Adrenal gland (tissue), 5 donors: ENCODE measurements at regions not wholly inside any gene's neighbourhood (a gene's known extent, or its start where the extent isn't known, plus 50 kb on each side); places are given as distances from the start of the nearest gene placed in this dataset.

ENCODE experiments used
- POLR2A ChIP-seq, 2 donors: fragments of 450-650 bp; IDR thresholded peaks; one replicate each; pipeline ENCODE4 v1.6.1; 2017; ENCODE audit warnings: antibody characterized with exemption in 2 of 2, mild to moderate bottlenecking in 2 of 2, moderate library complexity in 1 of 2
- TF ChIP-seq, protein P1 (sequence below), 6 experiments: fragments of 450-650 bp in 4 of 6; fragments of 200-600 bp in 2 of 6; sonication (generic) in 1 of 6; IDR thresholded peaks; 1 replicate in 5 of 6; 2 replicates in 1 of 6; pipeline versions ENCODE4 v1.5.1 to v1.8.0; 2016 to 2021; ENCODE audit warnings: antibody characterized with exemption in 6 of 6, mild to moderate bottlenecking in 2 of 6, moderate library complexity in 1 of 6
- donor health status: DM: no; HTN: no; CAD: no.

DNA sequence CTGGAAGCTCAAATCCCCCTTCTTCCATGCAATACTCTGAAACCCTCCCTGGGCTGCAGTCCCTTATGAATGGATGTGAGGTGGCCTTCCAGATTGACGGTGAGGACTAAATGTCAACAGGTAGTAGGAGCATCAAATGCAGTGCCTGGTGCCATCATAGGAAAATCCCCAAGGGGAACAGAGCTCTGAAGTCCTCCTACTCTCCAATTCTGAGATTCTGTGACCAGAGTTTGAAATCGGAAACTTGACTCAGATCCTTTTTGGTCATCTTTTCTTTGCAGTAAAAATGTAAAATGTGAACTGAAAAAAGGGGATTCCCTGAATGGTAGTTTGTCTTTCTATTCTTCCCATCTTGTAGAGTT lies 68.8 kb upstream of the TJP1 start:
- TF ChIP-seq, protein P1, sequence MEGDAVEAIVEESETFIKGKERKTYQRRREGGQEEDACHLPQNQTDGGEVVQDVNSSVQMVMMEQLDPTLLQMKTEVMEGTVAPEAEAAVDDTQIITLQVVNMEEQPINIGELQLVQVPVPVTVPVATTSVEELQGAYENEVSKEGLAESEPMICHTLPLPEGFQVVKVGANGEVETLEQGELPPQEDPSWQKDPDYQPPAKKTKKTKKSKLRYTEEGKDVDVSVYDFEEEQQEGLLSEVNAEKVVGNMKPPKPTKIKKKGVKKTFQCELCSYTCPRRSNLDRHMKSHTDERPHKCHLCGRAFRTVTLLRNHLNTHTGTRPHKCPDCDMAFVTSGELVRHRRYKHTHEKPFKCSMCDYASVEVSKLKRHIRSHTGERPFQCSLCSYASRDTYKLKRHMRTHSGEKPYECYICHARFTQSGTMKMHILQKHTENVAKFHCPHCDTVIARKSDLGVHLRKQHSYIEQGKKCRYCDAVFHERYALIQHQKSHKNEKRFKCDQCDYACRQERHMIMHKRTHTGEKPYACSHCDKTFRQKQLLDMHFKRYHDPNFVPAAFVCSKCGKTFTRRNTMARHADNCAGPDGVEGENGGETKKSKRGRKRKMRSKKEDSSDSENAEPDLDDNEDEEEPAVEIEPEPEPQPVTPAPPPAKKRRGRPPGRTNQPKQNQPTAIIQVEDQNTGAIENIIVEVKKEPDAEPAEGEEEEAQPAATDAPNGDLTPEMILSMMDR (IDR thresholded peaks at IDR 0.05) = no peak
- TF ChIP-seq POLR2A (IDR thresholded peaks at IDR 0.05) = no peak
